GM19468 (cell line): ENCODE measurements at regions not wholly inside any gene's neighbourhood (a gene's known extent, or its start where the extent isn't known, plus 50 kb on each side); places are given as distances from the start of the nearest gene placed in this dataset.

Experiments
- ATAC-seq: cut with Tn5 transposase; IDR thresholded peaks from one replicate; pipeline ENCODE4 v1.9.1; 2021; ENCODE audit warnings: mild to moderate bottlenecking, moderate library complexity, moderate number of reproducible peaks; ENCODE audit not compliant: unreplicated experiment; ENCODE audit errors: extremely low read depth

DNA sequence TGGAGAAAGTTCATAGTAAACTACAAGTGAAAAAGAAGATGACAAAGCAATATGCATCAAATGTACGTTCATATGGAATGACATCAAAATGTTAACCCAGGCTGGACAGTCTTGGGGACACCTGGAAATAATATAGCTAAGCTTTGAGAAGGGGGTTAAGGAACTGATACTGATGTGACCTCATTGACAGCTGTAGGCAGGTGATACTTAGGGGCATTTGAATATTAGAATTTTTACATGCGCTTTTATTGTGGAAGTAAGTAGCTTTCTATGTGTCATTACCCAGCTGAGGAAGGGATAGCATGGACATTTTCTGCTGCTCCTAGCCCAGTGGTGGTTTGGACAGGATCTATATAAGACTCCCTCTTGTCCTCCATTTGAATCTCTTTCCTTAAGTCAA lies 299.7 kb downstream of the CWC27 start:
- ATAC-seq: peak; percentile 25

DNA sequence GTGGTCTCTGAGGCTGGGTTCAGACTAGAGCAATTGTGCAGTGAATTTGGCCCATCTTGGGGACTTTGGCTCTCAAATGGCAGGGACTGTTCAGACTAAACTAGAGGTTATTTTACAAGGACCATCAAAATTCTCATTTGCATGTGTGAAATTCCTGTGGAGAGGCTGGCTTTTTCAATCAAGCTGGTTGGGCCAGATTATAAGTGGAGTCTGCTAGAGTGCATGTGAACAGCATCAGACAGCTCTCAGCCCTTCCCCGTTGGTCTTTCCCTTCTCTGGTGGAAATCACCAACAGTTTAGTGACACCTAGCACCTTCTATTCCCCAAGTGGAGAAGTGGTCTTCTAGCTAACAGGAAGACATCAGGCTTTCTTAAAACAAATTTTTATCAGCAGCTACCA lies 301.3 kb downstream of the CWC27 start:
- ATAC-seq: no peak

DNA sequence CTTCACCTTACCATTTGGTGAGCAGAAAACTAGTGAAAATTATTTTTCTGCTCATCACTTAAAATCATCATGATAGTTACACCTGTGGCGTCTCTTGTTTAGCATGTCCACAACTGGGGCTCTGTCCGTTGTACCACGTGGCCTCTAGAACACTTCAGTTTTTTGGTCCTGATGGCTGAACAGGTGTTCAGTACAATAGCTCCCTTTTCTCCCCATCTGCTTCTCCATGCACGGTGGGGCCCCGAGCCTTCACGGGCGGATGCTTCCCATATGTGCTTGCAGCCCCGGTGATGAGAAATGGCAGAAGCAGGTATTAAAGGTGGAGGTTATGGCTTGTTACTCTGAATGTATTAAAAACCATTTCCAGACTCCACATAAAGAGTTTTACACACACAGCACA lies 304.1 kb downstream of the CWC27 start:
- ATAC-seq: no peak

DNA sequence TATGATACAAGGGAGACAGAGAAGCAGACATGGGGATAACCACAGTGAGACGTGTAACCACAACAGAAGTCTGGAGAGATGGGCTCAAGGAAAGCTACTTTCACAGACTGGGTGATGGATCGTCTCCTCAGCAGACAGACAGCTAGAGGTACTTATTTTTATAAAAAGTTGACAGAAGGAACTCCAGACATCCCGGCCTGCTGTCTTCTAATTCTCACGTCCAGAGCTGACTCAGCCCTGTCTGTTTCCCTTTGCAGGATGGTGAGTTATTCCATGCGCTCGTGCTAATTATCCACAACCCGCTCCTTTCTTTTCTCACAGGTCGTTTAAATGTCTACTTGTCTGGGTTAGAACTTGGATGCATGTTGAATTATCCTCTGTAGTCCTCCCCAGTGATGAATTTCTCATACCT lies 304.5 kb downstream of the CWC27 start:
- ATAC-seq: no peak

DNA sequence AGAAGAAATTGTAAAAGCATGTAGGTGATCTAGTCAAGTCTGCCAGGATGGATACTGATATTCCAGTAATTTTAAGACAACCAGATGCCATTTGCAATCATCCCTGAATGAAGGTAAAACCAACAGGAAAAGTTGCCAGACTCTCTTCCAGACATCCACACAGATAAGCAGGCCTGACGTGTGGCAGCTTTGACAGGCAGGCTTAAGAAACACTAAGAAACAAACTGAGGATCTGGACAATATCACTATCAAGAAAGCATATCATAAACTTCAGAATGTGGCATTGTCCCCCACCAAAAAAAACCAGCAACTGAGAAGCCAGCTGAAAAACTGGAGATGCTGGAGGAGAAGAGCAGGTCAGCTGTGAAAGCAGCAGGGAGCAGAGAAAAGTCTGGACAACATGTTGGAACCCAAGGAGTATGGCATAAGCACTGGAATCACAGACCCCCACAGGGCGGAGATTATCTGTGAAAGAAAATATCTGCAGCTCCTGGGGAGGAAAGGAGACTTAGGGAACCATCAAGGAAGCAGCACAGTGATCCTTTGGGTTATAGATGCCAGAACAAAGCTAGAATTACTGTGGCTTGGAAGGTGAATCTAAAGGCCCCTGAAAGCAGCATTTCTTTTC lies 307.0 kb downstream of the CWC27 start:
- no peak for ATAC-seq

DNA sequence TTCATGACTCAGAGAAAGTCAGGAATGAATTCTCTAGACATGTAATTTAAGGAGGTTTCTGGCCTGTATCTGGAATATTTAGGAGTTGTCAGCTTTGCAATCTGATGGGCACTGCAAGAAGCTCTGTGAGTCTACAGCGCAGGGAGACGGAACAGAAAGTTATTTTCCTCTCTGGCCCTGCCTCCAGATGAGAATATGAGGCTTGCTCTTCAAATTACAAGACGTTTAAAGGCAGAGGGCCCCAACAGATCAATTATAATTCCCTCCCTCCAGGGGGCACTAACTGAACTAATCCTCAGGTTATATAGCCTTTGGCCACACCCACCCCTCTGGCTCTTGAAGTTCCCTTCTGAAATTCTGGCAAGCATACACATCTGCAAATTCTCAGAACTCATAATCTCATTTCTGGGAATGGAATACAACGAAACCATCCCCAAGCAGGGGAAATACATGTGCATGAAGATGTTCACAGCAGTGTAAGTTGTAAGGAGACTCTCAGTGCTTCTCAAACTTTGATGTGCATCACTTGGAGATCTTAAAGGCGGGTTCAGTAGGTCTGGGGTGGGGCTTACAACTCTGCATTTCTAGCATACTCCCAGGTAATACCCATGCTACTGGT lies 307.6 kb downstream of the CWC27 start:
- ATAC-seq: peak; percentile 56

DNA sequence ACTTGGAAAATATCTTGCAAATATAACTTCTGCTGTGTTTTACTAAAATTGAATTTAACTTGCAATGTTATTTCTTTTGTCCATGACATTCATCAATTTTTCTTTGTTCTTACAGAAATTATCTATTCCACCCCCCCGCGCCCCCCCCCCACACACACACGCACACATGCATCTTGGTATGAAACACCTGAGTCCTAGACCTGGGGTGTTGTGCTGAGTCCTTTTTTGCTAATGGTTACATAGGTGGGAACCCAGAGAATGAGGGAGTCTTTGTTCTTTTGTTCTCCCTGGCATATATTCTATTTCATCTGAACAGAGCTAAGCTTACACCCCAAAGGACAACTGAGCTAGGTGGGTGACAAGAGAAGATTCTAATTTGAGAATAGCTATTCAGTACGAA lies 308.9 kb downstream of the CWC27 start:
- ATAC-seq: no peak

DNA sequence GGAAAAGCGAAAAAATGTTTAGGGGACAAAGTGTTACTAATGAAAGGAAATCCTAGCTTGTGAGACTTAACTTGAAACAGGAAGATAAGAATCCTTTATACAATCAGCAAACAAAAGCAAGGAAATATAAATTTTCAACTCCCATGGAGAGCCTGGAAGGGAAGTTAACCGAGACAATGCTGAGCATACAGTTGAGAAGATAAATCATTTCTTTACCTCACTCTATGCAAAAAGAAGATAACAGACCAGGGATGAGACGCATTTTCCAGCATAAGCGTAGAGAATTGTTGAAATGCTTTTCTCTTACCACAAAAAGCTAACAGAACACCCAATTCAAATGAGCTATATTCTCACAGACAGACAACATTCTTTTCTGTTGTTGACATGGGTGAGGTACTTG lies 309.6 kb downstream of the CWC27 start:
- no peak for ATAC-seq

DNA sequence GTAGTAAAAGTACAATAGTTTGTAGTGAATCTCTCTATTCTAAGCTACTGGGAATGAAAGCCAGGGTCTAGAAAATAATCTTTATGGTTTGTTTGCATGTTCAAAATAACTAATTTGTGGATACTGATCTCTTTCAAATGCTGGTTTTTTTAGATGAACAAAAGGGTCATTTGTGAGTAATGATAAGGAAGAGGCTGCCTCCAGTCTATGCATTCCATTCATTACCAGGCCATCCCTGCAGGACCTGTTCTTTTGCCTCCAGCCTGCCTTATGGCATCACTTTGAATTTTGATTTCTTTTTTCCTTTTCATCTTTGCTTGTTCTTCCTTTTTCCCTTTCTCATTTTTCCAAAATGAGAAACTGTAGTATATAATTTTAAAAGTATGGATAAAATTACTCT lies 312.3 kb downstream of the CWC27 start:
- no peak for ATAC-seq

DNA sequence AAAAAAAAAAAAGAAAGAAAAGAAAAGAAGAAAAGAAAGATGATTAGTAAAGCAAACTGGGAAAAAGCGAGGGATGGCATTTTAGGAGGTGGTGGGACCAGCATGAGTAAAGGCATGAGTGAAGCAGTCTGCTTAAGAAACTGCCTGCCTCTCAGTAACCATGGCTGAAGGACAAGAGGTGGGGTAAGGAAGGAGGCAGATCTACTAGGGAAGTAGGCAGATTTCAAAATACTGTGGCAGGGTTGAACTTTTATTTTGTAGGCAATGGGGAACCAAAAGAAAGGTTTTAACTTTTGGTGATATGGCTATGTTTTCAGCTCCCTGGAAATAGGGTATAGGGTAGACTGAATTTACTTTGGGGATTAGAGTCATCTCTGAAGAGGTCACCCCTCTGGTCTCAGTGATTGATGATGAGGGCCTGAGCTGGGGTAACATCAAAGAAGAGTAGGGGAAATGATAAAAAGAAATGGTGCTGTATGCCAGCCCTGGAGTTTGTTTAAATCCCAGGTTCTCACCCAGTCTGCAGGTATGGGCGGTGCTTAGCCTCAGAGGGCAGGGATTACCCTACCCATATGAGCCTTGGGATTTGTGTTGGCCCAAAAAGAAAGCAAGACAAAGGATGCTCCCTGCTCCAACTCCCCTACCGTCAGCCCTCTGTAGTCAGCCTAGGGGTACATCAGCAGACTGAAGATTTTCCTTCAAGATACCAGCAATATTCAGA lies 316.2 kb downstream of the CWC27 start:
- no peak for ATAC-seq

DNA sequence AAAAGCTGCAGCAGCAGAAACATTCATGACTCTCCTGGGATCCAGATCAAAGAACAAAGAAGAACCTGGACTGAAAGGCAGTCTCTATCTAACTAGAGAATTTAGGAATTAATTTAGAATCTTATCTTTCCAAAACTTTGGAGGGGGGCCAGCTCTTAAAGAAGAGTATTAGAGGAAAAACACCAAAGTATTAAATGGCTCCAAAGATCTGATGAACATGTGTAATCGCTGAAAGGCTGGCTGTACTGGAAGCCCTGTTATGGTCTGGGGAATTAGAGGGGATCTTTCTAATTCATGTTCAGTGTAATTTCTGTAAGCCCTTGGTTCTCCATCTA lies 316.8 kb downstream of the CWC27 start:
- no peak for ATAC-seq

DNA sequence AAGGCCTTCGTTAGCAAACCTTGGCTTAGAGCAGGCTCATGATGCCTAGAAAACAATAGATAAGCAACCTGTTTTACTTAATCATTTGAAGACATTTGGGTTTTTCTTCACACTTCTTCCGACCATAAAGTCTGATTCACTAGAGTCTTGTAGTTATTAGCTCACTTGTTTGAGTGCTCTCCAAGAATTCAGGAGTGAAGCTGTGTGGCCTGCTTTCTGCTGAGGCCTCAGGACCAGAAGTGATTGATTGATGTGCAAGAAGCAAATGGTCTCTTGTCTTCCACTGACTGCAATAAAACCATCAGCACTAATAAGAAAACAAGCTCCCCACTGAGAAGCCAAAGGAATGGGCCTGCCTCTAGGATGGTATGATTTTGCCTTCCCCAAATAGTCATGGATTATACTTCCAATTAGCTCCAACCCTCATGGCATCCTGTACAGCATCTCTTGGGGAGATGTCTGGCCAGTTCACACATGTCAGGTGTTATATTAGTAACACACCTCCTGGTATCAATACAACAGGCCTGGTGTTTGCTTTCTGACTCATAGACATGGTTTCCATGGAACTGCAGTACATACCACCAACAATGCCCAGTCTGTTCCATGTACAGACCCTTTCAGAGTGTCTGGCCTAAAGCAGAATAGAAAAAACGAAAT lies 317.6 kb downstream of the CWC27 start:
- ATAC-seq: no peak

DNA sequence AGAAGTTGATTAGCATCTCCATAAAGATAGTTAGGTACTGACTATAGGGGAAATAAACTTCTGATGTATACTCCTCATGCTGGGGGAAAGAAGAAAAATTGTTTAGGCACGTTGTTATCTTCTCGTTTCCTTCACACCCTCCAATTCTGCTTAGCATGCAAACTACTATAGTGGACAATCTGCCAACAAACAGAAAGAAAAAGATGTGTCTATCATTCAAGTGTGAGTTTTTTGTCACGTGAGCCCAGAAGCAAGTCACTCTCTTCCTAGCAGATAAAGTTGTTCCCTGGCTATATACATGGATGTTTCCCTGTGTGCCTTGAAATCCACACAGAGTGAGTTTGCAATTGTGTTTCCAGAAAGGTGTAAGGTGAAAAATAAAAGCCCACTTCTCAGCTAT lies 318.4 kb downstream of the CWC27 start:
- ATAC-seq: no peak

DNA sequence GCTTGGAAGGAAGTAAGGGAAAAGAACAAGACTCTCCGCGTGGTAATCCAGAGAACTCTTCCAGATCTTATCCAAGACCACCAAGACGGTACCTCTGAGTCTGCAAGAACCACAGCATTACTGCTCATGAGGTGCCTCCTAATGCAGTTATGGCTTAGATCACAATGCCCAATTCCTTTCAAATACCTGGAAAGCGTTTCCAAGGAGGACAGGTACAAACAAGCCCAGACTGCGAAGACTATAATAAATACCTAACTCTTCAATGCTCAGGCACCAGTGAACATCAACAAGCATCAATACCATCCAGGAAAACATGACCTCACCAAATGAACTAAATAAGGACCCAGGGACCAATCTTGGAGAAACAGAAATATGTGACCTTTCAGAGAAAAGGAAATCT lies 325.5 kb downstream of the CWC27 start:
- no peak for ATAC-seq

DNA sequence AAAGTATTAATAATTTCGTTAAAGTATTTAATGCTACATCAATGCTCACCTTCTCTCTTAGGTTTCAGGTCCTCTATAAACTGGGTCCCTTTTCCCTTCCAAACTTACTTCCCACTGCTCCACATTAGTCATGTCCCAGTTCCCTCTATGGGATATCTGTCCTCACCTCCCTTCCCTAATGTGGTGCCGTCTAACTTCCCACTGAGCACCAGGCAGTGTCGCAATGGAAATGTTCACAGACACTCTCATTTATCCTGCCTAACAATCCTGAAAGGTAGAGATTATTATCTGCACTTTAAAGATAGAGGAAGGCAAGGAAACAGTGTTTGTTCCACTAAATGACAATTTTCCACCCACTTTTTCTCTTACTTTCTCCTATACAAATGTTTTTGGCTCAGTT lies 329.7 kb downstream of the CWC27 start:
- ATAC-seq: no peak
